HG02763 (cell line): ENCODE measurements at regions not wholly inside any gene's neighbourhood (a gene's known extent, or its start where the extent isn't known, plus 50 kb on each side); places are given as distances from the start of the nearest gene placed in this dataset.

Experiments used
- ATAC-seq: cut with Tn5 transposase; IDR thresholded peaks from one replicate; pipeline ENCODE4 v1.9.1; 2021; ENCODE audit warnings: mild to moderate bottlenecking, moderate library complexity; ENCODE audit not compliant: unreplicated experiment

- no peak for ATAC-seq
Observed at GRCh38 chr6:45791211-45792168, 224.2 kb downstream of the CLIC5 start.

GRCh38 chr6:45789238-45789637, 226.4 kb downstream of the CLIC5 start:
- ATAC-seq: no peak

- ATAC-seq: no peak
Observed at GRCh38 chr6:45787384-45787783, 228.3 kb downstream of the CLIC5 start.

- ATAC-seq: no peak
Observed at GRCh38 chr6:45786355-45786781, 229.3 kb downstream of the CLIC5 start.

GRCh38 chr6:45784250-45784649, 231.4 kb downstream of the CLIC5 start:
- no peak for ATAC-seq

- ATAC-seq: no peak
Observed at GRCh38 chr6:45783716-45784115, 231.9 kb downstream of the CLIC5 start.

- no peak for ATAC-seq
Observed at GRCh38 chr6:45781890-45782289, 233.8 kb downstream of the CLIC5 start.

GRCh38 chr6:45780523-45780922, 235.1 kb downstream of the CLIC5 start:
- ATAC-seq: no peak

GRCh38 chr6:45775026-45775697, 240.5 kb downstream of the CLIC5 start:
- no peak for ATAC-seq

- ATAC-seq: no peak
Observed at GRCh38 chr6:45773906-45774305, 241.8 kb downstream of the CLIC5 start.

- no peak for ATAC-seq
Observed at GRCh38 chr6:45772886-45773495, 242.7 kb downstream of the CLIC5 start.

- no peak for ATAC-seq
Observed at GRCh38 chr6:45772051-45772450, 243.6 kb downstream of the CLIC5 start.

- no peak for ATAC-seq
Observed at GRCh38 chr6:45763281-45763680, 252.4 kb downstream of the CLIC5 start.

GRCh38 chr6:45759472-45759810, 256.2 kb downstream of the CLIC5 start:
- ATAC-seq: no peak

GRCh38 chr6:45758787-45759471, 256.7 kb downstream of the CLIC5 start:
- ATAC-seq: no peak

GRCh38 chr6:45757443-45758130, 258.1 kb downstream of the CLIC5 start:
- no peak for ATAC-seq

GRCh38 chr6:45756606-45757005, 259.1 kb downstream of the CLIC5 start:
- no peak for ATAC-seq

- ATAC-seq: no peak
Observed at GRCh38 chr6:45754432-45754831, 261.2 kb downstream of the CLIC5 start.

- no peak for ATAC-seq
Observed at GRCh38 chr6:45746046-45746445, 269.6 kb downstream of the CLIC5 start.

- ATAC-seq: no peak
Observed at GRCh38 chr6:45743028-45743615, 272.5 kb downstream of the CLIC5 start.
